OCI-LY7 (cell line): ENCODE measurements at regions not wholly inside any gene's neighbourhood (a gene's known extent, or its start where the extent isn't known, plus 50 kb on each side); places are given as distances from the start of the nearest gene placed in this dataset.

ENCODE experiments used
- EZH2phosphoT487 ChIP-seq: fragments of 200-600 bp; sonication (generic); IDR thresholded peaks from 2 replicates; pipeline ENCODE4 v1.6.1; 2018; ENCODE audit warnings: low read depth, borderline replicate concordance, mild to moderate bottlenecking, mixed run types, antibody characterized with exemption, low read length, moderate library complexity, mixed read lengths
- TF ChIP-seq, protein P1 (sequence below): fragments of 200-600 bp; sonication (generic); conservative IDR thresholded peaks from 2 replicates; pipeline ENCODE4 v1.5.1; 2014; ENCODE audit warnings: mild to moderate bottlenecking, antibody characterized with exemption, low read length, moderate library complexity, mixed read lengths

DNA sequence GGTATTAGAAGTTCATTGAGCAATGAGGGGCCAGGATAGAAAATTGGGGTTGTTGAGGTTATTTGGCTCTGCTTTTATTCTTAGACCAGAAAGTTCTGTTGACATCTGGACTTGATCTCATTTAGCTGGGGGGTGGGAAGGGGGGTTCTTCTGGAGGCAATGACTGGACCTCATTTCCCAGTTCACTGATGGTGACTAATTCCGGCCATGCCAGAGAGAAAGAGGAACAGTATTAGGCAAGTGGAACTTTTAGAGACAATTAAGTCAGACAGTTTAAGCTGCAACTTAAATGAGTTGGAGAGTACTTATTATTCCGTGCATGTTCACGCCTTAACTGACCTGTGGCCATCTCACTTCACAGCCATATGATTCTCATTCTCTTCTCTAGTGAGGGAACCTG, 512.5 kb downstream of the REEP3 start:
- TF ChIP-seq, protein P1, sequence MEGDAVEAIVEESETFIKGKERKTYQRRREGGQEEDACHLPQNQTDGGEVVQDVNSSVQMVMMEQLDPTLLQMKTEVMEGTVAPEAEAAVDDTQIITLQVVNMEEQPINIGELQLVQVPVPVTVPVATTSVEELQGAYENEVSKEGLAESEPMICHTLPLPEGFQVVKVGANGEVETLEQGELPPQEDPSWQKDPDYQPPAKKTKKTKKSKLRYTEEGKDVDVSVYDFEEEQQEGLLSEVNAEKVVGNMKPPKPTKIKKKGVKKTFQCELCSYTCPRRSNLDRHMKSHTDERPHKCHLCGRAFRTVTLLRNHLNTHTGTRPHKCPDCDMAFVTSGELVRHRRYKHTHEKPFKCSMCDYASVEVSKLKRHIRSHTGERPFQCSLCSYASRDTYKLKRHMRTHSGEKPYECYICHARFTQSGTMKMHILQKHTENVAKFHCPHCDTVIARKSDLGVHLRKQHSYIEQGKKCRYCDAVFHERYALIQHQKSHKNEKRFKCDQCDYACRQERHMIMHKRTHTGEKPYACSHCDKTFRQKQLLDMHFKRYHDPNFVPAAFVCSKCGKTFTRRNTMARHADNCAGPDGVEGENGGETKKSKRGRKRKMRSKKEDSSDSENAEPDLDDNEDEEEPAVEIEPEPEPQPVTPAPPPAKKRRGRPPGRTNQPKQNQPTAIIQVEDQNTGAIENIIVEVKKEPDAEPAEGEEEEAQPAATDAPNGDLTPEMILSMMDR = no peak
- no peak for TF ChIP-seq EZH2phosphoT487
